AG04449 (cell line): ENCODE measurements at regions not wholly inside any gene's neighbourhood (a gene's known extent, or its start where the extent isn't known, plus 50 kb on each side); places are given as distances from the start of the nearest gene placed in this dataset.

Experiments used
- CTCF ChIA-PET: fragments of 350-600 bp; formaldehyde crosslinking; extraction: SDS; loops from one replicate; lab custom pipeline; 2021; ENCODE audit warnings: antibody characterized with exemption; lab: Yijun Ruan, JAX
- POLR2A ChIA-PET: fragments of 400-600, 350-600 bp; formaldehyde crosslinking; extraction: SDS; loops from one replicate; lab custom pipeline; 2020; ENCODE audit warnings: antibody characterized with exemption, inconsistent platforms; lab: Yijun Ruan, JAX
- DNase-seq: peaks from one replicate; pipeline ENCODE4 v3.0.0-alpha.2; 2010; ENCODE audit warnings: low read depth, low spot score
- H3K4me3 ChIP-seq: 2 replicates; pipeline ENCODE4 v1.5.1; 2011; ENCODE audit warnings: low read depth, mild to moderate bottlenecking, control low read depth, low read length
- TF ChIP-seq, protein P1 (sequence below): IDR thresholded peaks from one replicate; pipeline ENCODE4 v1.5.1; 2011; ENCODE audit warnings: mild to moderate bottlenecking, moderate library complexity, low read length, control low read depth, inconsistent platforms; ENCODE audit not compliant: insufficient read depth; ENCODE audit errors: missing control alignments

DNA sequence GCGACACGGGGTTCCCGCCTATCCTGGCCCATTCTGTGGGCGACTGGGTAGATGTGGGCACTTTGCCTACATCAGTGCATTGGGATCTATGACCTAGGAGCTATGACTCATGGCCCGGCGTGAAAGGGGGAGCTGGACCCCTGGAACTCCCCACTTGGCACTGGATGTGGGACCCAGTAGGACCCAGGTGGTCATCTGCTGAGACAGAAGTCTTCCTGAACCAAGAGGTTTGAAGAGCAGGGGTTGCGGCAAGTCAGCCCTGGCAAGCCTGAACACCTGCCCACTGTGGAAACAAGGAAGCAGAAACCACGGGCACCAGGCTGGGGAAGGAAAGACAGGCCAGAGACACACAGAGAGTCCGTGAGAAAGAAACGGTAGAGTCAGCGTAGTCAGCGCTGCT, 656.7 kb downstream of the AJAP1 start:
- TF ChIP-seq, protein P1, sequence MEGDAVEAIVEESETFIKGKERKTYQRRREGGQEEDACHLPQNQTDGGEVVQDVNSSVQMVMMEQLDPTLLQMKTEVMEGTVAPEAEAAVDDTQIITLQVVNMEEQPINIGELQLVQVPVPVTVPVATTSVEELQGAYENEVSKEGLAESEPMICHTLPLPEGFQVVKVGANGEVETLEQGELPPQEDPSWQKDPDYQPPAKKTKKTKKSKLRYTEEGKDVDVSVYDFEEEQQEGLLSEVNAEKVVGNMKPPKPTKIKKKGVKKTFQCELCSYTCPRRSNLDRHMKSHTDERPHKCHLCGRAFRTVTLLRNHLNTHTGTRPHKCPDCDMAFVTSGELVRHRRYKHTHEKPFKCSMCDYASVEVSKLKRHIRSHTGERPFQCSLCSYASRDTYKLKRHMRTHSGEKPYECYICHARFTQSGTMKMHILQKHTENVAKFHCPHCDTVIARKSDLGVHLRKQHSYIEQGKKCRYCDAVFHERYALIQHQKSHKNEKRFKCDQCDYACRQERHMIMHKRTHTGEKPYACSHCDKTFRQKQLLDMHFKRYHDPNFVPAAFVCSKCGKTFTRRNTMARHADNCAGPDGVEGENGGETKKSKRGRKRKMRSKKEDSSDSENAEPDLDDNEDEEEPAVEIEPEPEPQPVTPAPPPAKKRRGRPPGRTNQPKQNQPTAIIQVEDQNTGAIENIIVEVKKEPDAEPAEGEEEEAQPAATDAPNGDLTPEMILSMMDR = no peak
- ChIA-PET CTCF (no interaction called here), POLR2A (no interaction called here)
- H3K4me3 ChIP-seq = no peak overlapping the region
- DNase-seq = no peak

DNA sequence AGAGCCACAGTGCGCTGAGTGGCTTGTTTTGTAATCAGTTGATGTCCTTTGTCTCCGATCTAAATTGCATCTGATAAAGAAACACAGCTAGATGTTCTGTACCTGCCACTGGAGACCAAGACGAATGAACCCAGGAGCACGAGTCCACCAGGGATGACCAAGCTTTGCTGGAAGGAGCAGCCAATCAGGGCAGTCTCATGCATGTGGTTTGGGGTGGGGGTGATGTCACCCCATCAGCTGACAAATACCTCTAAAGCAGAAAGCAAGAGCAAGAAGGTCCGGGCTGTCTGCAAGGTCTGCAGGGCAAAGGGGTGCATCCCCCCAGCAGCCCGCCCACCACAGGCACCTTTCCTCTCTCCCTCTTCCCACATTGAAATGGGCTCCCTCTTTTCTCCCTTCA, 653.8 kb downstream of the AJAP1 start:
- no peak for DNase-seq
- no peak overlapping the region for H3K4me3 ChIP-seq
- CTCF ChIA-PET = interaction anchor here (1.3 kb wide), 1 partner anchor 11 kb away, joined by 3 read pairs; no protein-coding TSS in a partner anchor
- POLR2A ChIA-PET = no interaction called here
- TF ChIP-seq, protein P1 = no peak

DNA sequence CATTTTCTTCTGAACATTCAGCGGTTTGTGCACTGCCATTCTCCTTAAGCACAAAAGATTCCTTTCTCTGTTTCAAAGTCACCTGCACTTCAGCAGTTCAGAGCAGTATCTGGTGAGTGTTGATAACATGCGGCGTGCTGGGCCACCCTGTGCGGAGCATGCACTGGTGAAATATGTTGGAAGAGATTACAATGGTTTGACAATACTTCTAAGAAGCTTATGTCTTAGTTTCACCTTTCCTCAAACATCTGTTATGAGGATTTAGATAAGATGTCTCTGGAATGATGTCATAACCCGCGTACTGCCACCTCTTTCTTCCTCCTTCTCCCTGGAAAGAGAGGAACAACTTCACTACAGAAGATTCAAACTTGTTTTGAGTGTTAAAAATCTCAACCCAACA, 650.3 kb downstream of the AJAP1 start:
- CTCF ChIA-PET = no interaction called here
- POLR2A ChIA-PET = no interaction called here
- no peak for DNase-seq
- TF ChIP-seq, protein P1 = no peak
- H3K4me3 ChIP-seq = no peak overlapping the region

DNA sequence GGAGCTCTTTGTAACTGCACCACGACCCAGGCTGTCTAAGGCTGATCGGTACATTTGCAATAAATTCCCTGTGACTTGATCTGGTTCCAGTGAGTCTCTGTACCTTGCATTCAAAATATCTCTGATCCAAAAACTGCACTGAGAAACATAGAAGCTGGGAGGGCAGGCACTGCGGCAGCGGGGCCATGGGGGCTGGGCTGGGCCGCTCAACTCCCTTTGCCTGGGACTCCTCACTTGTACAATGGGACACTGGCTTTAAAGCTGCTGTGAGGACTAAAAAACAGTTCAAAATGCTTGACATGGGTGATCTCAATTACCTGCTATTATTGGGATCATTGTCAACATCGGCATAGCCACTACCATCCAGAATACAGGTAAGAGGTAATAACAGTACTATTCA, 644.0 kb downstream of the AJAP1 start:
- TF ChIP-seq, protein P1 = no peak
- POLR2A ChIA-PET = no interaction called here
- no peak for DNase-seq
- no peak overlapping the region for H3K4me3 ChIP-seq
- CTCF ChIA-PET = no interaction called here

DNA sequence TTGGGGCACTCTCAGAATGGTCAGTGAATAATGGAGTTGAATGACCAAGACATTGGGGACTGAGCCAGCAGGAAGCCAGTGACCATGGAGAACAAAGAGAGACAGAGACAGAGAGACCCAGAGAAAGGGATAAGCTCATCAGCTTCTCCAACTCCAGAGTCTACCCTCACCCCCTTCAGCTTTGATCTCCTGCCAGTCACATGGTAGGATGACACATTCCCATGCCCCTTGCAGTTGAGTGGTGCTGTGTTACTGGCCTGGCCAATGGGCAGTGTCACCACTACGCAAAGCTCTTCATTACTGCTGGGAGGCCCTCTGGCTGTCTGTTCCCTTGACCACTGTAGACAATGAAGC, 643.5 kb downstream of the AJAP1 start:
- no peak overlapping the region for H3K4me3 ChIP-seq
- TF ChIP-seq, protein P1 = no peak
- CTCF ChIA-PET = no interaction called here
- no peak for DNase-seq
- POLR2A ChIA-PET = no interaction called here

- H3K4me3 ChIP-seq = no peak overlapping the region
- ChIA-PET POLR2A (no interaction called here), CTCF (no interaction called here)
- TF ChIP-seq, protein P1 = no peak
- DNase-seq = no peak
Measured at GRCh38 chr1:5297180-5297885, 642.9 kb downstream of the AJAP1 start.
